Left renal pelvis (tissue), 4 donors: ENCODE measurements at regions not wholly inside any gene's neighbourhood (a gene's known extent, or its start where the extent isn't known, plus 50 kb on each side); places are given as distances from the start of the nearest gene placed in this dataset.

ENCODE experiments used
- DNase-seq, 4 donors: peaks; one replicate each; pipeline ENCODE4 v3.0.0-alpha.2; 2013; ENCODE audit warnings: low read depth in 4 of 4, low spot score in 3 of 4

DNA sequence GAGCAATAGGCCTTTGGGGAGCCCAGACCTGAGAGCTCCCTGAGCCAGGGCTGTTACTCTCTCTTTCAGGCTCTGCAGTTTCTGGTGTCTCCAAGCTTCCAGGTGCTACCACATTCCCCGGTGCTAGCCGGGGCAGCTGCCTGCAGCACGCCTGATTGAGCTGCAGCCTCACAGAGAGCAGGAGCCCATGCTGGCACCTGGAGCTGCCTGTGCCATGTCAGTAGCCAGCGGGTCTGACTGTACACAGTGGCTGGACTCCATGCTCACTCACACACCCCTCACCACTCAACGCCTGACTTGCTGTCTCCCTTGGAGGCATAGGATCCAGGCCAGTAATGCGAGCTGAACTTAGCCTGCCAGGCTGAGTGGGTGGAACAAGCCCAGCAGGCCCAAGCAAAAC, 800.4 kb upstream of the AGA start:
- DNase-seq, result no peak

DNA sequence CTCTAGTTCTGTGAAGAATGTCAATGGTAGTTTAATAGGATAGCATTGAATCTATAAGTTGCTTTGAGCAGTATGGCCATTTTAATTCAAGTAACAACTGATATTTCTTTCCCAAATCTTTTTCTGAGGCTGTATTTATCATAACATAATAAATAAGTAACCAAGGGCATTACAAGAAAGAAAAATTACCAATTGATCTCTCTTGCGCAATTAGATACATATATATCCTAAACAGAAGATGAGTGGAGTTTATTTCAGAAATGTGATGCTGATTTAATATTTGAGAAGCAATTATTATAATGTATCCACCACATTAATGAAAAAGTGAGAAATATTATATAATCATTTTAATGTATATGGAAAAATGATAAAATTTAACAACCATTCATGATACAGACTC, 802.5 kb upstream of the AGA start:
- DNase-seq, result no peak

DNA sequence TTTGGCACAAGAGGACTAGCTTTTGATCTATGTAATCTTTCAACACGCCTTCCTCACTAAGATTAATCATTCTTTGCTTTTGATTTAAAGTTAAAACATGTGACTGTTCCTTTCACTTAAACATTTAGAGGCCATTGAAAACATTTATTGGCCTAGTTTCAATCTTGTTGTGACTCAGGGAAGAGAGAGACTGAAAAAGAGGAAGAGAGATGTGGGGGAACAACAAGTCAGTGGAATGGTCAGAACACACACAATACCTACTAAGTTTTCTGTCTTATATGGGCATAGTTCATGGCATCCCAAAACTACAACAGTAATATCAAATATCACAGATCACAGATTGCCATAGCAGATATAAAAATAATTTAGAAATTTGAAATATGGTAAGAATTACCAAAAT, 812.9 kb upstream of the AGA start:
- DNase-seq, result no peak

DNA sequence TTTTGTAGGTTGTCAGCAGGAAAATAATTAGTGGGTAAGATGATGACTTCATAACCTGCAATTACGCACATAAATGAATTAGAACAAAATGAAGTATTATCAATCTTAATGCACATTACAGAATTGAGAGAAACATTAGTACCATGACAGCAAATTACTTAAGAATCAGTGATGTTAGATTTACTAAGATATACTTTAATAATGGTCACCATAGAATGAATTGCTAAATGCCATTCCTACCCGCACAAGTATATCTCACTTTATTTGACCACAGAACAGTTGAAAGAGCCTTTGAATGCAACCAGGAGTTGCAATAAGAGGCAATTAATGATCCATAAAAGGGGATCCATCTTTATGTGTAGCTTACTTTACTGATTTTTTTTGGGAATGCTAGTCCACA, 816.4 kb upstream of the AGA start:
- no peak for DNase-seq

DNA sequence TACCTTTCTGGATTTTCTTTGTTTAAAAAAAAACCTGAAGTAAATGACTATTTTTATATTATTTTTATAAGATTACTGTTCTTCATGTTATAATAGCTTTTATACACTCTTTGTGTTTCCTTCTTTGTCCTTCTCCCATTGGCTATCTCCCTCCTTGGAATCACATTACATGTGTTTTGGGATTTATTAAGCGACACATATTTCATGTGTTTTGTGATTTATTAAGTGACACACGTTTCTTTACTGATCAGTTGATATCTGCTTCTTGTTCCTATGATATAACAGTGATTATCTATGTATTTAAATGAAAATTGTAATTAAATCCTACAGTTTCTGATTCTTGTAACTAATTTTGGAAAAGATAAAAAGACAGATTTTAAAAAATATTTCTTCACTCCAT, 817.3 kb upstream of the AGA start:
- DNase-seq, result no peak

DNA sequence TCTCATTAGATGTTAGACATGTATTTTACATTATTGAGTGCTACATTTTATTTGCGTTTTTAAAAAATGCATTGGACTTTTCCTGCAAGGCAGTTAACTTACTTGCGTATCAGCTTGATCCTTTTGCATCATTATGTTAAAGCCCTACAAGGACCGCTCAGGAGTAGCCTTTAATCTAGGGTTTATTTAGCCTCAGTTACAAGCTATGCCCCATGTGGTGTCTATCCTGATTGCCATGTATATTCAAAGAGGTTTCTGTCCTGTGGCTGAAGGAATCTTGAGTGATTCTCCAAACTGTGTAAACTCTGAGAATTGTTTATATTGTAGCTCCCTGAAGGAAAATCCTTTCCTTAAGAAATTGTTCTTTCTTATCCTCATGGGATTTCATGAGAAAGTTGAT, 821.8 kb upstream of the AGA start:
- DNase-seq, result no peak

DNA sequence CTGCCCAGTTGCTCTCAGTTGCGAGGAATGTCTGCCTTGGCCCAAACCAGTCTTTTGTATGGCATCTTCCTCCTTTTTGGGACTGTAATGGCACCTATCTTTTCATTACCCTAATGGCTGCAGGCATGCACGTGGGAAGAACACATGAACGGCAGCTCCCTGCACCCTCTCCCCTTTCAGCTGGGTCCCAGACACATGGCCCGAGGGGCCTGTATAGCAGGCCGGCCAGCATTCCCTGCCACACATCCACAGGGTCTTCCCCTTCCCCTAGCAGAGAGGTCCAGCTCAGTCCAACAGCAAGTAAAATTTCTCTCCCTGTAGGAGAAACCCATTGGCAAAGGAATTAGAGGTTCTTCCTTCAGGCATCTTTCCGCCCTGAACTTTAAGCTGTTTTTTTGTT, 829.1 kb upstream of the AGA start:
- DNase-seq, result no peak

DNA sequence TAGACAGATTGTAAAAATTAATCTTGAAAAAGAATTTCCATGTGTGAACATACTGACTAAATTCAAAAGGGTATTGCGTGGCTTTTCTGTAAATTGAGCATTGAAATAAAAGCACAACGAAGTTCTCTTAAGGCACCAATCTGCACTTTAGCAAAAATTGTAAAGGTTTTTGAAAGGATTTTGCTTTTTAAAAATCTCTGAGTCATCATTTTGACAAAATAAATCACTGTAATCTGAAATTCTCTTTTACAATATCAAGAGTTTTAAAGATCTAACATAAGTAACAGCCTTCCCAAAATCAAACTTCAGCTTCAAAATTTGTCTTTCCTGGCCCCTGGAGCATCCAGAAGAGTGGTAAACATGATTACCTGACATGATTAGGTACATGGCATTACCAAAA, 830.9 kb upstream of the AGA start:
- no peak for DNase-seq

DNA sequence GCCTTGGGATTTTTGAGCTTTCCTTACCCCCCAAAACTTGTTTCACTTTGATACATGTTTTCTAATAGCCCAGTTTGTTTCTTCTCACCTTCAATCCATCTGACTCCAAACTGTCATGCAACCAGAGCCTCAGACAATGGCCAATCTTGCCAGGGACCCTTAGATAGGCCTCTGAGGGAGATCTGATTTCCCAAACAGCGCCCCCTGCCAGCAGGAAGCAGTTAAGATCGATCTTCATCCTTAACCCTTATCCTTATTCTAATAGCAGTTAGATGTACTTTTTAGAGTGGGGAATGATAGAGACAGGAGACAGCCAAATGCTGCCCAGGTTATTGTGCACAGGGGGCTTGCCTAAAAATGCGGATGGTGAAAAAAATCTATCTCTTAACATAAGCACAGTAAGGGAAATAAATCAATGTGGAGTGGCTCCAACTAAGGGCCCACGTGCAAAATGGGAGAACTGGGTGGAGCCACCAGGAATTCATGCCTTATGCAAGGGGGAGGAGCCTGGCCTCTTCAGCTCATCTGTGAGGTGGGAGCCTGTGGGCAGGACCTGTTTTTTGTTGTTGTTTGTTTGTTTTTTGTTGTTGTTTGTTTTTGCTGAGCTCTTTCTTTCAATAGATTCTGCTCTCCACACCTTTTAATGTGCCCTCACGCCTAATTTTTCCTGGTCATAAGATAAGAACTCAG, 833.6 kb upstream of the AGA start:
- DNase-seq, result no peak

DNA sequence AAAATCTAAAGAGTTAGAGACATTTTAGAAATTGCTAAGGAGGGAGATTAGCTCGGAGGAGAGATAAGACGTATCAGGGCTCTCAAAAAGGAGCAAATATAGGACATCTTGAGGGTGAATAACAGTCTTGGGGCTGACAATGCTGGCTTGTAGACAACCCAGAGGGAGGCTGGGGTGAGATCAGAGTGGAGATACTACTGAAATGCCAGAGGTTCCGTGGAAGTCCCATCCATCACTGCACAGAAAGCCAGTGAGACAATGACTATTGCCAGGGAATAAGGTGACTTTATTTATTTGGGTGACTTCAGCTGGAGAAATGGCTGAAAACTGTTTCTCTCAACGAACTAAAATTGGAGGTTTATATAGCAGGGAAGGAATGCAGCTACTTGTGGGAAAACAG, 838.1 kb upstream of the AGA start:
- no peak for DNase-seq

DNA sequence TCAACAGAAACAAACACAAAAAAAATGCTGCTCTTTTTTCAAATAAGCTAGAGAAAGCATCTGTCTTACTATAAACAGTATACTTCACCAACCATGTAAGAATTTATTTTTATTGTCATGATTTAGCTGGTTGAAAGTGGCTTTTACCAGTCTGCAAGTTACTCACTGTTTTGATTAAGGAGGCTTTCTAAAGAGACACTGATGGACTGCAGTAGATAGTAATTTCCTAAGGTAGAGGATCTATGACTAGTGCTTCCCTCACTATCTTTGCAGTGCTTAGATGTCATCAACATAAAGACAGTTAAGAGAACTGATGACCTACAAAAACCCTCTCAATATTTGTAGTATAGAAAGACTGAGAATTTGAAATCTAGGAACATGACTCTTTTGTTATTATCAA, 846.2 kb upstream of the AGA start:
- no peak for DNase-seq

DNA sequence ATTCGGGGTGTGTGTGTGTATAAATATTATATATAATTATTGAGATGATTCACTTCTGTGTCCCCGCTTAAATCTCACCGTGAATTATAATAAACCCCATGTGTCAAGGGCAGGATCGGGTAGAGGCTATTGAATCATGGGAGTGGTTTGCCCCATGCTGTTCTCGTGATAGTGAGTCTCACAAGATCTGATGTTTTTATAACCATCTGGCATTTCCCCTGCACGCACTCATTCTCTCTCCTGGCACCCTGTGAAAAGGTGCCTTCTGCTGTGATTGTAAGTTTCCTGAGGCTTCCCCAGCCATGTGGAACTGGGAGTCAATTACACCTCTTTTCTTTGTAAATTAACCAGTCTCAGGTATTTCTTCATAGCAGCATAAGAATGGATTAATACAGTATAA, 851.4 kb upstream of the AGA start:
- no peak for DNase-seq

DNA sequence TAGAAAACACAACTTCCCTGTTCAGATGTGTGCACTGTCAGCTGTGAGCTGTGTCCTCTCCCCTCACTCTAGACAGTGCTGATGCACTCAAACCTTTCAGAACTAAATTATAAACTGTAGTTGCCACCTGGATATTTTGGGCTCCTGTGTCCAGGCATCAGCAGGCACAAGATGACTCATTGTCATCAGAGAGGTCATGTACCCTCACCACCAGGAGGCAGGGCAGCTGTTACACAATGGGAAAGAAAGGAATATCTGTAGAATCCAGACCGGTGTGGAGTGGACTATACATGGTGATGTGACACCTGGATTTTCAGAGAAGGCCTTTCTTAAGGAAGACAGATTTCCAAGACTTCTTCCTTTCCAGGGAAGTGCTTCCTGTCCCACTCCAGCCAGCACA, 854.4 kb upstream of the AGA start:
- DNase-seq, result no peak

DNA sequence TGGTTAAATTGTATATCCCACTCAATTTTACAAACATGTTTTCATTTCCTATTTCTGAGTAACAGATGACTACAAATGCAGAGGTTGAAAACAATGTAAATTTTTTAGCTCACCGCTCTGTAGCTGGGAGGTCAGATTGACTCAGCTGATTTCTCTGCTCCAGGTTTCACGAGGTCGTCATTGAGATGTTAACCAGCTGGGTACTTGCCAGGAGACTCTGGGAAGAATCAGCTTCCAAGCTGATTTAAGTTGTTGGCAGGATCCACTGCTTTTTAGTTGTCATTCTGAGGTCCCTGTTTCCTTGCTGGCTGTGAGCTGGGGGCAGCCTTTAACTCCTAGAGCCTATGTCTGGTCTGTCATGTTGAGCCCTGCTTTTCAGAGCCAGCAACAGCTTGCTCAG, 864.3 kb upstream of the AGA start:
- DNase-seq, result no peak

DNA sequence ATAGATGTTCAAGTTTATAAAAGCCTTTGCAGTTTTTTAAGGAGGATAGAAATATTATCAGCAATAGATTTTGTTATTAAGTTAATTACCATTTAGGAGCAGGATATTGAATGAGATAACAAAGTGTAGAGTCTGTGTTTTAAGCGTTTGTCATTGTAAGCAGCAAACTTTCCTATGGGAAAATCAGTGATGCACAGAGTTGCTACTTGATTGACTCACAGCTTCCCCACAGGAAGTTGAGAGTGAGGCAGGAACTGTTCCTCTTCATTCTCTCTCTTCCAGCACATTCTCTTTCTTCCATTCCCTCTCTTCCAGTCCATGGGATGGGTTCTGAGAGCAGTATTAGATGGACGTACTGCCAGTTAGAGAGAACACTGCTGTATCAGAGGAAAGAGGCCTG, 867.7 kb upstream of the AGA start:
- DNase-seq, result no peak

DNA sequence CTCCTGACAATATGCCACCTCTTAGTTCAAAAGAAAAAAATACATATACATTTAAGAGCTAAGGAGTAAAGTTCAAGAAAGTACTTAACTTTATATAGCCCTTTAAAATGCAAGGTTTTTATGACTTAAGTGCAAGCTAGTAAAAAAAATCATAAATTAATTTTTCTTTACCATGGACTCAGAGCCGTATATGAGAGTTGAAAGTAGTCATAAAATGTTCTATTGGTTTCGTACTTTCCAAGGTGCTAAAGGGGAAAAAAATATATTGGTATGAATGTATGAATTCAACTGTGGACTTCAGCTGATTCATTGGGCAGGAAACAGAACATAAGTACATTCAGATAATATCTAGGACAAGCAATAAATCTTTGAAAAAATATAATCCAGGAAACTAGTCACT, 869.8 kb upstream of the AGA start:
- no peak for DNase-seq

DNA sequence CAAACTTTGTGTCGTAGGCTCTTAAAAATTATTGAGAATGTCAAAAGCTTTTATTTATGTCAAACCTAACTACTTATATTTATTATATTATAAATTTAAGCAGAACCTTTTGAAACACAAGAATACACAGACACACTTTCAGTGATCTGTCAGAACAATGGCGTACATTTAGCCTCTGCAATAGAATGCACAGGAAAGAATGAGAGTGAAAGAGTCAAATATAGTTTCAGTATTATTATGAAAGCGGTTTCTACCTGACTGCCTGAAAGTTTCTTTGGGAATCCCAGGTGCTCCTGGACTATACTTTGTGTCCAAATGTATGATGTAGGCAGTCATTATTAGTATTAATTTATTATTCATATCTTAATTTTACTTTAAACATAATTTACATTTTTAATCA, 872.0 kb upstream of the AGA start:
- no peak for DNase-seq

DNA sequence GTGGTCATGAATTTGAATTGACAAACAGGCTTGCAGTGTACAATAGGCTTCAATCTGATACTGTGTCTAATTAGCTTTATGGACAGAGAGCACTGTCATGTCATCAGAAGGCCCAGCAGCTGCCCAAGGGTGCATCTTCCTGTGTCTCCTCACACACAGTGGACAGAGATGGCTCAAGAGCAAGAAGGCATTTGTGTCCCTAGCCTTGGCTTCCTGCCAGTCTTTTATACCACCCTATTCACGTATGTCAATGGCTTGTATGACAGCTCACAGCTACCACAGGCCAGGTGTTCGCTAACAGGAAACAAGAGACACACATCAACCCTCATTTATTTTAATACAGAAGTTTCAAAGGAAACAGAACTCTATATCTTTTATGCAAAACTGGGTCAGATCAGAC, 874.0 kb upstream of the AGA start:
- no peak for DNase-seq

DNA sequence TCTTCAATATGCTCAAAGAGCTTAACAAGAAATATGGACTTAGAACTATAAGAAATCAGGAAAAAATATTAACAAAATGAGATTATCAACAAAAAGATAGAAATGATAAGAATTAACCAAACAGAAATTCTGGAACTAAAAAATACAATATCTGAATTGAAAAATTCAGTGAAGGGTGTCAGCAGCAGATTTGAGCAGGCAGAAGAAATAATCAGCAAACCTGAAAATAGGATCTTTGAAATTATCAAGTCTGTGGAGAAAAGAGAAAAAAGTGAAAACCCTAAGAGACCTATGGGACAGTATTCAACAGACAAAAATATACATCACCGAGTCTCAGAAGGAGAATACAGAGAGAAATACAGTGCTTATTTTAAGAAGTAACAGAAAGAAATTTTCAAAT, 877.8 kb upstream of the AGA start:
- DNase-seq, result no peak

DNA sequence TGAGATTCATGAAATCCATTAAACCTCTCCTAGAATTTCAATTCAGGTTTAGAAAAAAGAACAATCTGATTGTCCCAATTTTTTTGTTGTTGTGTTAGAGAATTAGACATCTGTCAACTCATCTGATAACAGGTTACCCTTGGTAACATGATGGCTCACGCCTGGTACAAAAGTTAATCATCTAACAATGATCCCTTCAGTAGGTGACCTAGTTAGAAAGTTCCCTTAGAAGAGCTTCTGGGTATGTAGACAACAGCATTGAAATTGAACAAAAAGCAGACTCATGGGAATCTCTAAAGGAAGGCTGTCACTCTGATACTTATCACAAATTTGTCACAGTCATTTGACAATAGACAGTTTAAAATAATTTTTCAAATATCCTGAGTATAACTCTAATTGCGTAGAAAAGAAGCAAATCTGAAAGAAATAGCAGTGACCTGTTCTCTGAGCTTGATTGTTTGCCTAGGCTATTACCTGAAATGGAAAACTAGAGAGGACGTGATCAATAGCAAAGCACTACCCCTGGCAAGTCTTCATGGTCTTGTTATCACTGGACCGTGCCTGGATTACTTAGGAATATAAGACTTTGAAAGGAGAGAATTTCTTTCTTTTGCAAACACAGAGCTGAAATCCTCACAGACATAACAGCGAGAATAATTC, 880.4 kb upstream of the AGA start:
- no peak for DNase-seq

DNA sequence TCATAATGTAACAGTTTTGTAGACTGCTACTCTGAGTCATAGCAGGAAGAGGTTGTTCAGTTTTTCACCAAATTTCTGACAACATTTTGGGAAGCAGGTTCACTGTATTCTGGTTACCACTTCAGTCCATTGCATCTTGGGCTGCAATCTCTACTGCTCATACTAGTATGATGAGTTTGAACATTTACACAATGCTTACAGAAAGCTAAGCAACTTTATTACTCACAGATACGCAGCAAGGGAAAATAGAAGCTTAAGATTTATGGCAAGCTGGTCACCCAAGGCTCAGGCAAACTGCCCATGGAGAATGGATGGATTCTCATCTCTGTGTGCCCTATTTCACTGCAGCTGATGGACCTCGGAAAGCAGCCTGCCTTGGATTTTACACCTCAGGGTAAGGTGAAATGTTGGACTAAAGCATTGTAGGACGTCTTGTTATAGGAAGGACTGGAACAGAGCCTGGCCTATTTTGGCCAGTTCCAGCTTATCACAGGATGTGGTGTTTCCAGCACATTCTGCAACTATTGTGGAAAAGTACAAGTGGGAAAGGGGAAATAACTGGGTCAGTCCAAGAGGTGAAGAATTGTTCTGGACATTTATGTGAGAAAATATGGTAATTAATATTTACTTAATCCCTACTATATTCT, 887.1 kb upstream of the AGA start:
- no peak for DNase-seq

DNA sequence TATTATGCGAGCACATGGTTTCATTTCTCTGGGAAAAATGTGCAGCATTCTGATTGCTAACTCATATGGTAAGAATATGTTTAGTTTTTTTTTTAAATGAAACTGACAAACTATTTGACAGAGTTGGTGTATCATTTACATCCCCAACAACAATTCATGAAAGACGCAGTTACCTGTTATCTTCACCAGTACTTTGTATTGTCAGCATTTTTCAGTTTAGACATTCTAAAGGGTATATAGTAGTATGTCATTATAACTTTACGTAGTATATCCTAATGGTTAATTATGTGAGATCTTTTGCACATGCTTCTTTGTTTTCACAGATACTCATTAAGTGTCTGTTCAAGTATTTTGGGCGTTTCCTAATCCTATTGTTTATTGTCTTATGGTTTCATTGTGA, 891.1 kb upstream of the AGA start:
- no peak for DNase-seq
